ENCODE measurements at regions not wholly inside any gene's neighbourhood (a gene's known extent, or its start where the extent isn't known, plus 50 kb on each side); places are given as distances from the start of the nearest gene placed in this dataset.
"Not testable (repeated sequence)": the region's sequence is repeated elsewhere in the genome, so short reads cannot be mapped to it uniquely, and the experiment has no call there.

GRCh38 chr5:174984863-174985262 lies 260.5 kb downstream of the MSX2 start:
- no peaks in the 10 kb centered on the region for H3K4me1 ChIP-seq
- in situ Hi-C loops (cut with MboI; ENCODE audit: low sequenced_read_pairs): no loop called here
- H3K4me3 ChIP-seq: no peak overlapping the region

GRCh38 chr5:174982485-174982884 lies 258.1 kb downstream of the MSX2 start:
- DNase-seq (ENCODE audit: low spot score in 2 of 2): no peak
- Histone ChIP-seq H3K36me3 (replicated peaks) (no peaks in the 10 kb centered on the region), H3K4me1 (no peaks in the 10 kb centered on the region), H3K4me3 (no peak overlapping the region), H3K27me3 (ENCODE audit: low read depth) (no peaks in the 10 kb centered on the region; the same call in 1 of the 2 replicates), H3K9me3 (no peaks in the 10 kb centered on the region)
- in situ Hi-C loops (cut with MboI; ENCODE audit: low sequenced_read_pairs): no loop called here

More at GRCh38 chr5:174984863-174985262, 260.5 kb downstream of the MSX2 start:
- H3K9me3 ChIP-seq: no peaks in the 10 kb centered on the region
- no peaks in the 10 kb centered on the region; the same call in 1 of the 2 replicates for H3K27me3 ChIP-seq (ENCODE audit: low read depth)
- no peaks in the 10 kb centered on the region for H3K36me3 ChIP-seq (replicated peaks)
- no peak for DNase-seq (ENCODE audit: low spot score in 2 of 2)

- in situ Hi-C loops (cut with MboI; ENCODE audit: low sequenced_read_pairs): no loop called here
- Histone ChIP-seq H3K4me3 (no peak overlapping the region), H3K9me3 (no peaks in the 10 kb centered on the region), H3K36me3 (replicated peaks) (no peaks in the 10 kb centered on the region), H3K27me3 (ENCODE audit: low read depth) (no peaks in the 10 kb centered on the region), H3K4me1 (no peaks in the 10 kb centered on the region)
- DNase-seq (ENCODE audit: low spot score in 2 of 2): no peak
Measured at GRCh38 chr5:174981416-174981815, 257.0 kb downstream of the MSX2 start.

GRCh38 chr5:174980952-174981351 lies 256.6 kb downstream of the MSX2 start:
- H3K36me3 ChIP-seq (replicated peaks): no peaks in the 10 kb centered on the region
- H3K4me1 ChIP-seq: no peaks in the 10 kb centered on the region
- H3K9me3 ChIP-seq: no peaks in the 10 kb centered on the region
- no peak overlapping the region for H3K4me3 ChIP-seq
- DNase-seq (ENCODE audit: low spot score in 2 of 2): no peak
- in situ Hi-C loops (cut with MboI; ENCODE audit: low sequenced_read_pairs): no loop called here
- no peaks in the 10 kb centered on the region for H3K27me3 ChIP-seq (ENCODE audit: low read depth)

GRCh38 chr5:174972291-174972690 lies 247.9 kb downstream of the MSX2 start:
- no peak for DNase-seq (ENCODE audit: low spot score in 2 of 2)
- Histone ChIP-seq H3K9me3 (no peaks in the 10 kb centered on the region), H3K27me3 (ENCODE audit: low read depth) (no peaks in the 10 kb centered on the region), H3K36me3 (replicated peaks) (no peaks in the 10 kb centered on the region), H3K4me1 (no peaks in the 10 kb centered on the region), H3K4me3 (no peak overlapping the region)
- in situ Hi-C loops (cut with MboI; ENCODE audit: low sequenced_read_pairs): no loop called here

- Histone ChIP-seq H3K27me3 (ENCODE audit: low read depth) (no peaks in the 10 kb centered on the region), H3K9me3 (no peaks in the 10 kb centered on the region), H3K36me3 (replicated peaks) (no peaks in the 10 kb centered on the region), H3K4me3 (no peak overlapping the region), H3K4me1 (no peaks in the 10 kb centered on the region)
- no peak for DNase-seq (ENCODE audit: low spot score in 2 of 2)
- in situ Hi-C loops (cut with MboI; ENCODE audit: low sequenced_read_pairs): no loop called here
Measured at GRCh38 chr5:174971210-174971609, 246.8 kb downstream of the MSX2 start.

- Histone ChIP-seq H3K4me3 (no peak overlapping the region), H3K36me3 (replicated peaks) (no peaks in the 10 kb centered on the region), H3K4me1 (no peaks in the 10 kb centered on the region), H3K9me3 (no peaks in the 10 kb centered on the region), H3K27me3 (ENCODE audit: low read depth) (no peaks in the 10 kb centered on the region)
- in situ Hi-C loops (cut with MboI; ENCODE audit: low sequenced_read_pairs): no loop called here
- DNase-seq (ENCODE audit: low spot score in 2 of 2): no peak
Measured at GRCh38 chr5:174970502-174970901, 246.1 kb downstream of the MSX2 start.

- no peak for DNase-seq (ENCODE audit: low spot score in 2 of 2)
- no peaks in the 10 kb centered on the region for H3K27me3 ChIP-seq (ENCODE audit: low read depth)
- no peak overlapping the region for H3K4me3 ChIP-seq
- no peaks in the 10 kb centered on the region for H3K9me3 ChIP-seq
- H3K4me1 ChIP-seq: no peaks in the 10 kb centered on the region
- H3K36me3 ChIP-seq (replicated peaks): no peaks in the 10 kb centered on the region
- in situ Hi-C loops (cut with MboI; ENCODE audit: low sequenced_read_pairs): loop anchor here (10.0 kb wide), 1 partner anchor 491 kb away; the partner anchor contains the start of gene DRD1
Measured at GRCh38 chr5:174953871-174954270, 229.5 kb downstream of the MSX2 start.

GRCh38 chr5:174951151-174951780 lies 226.9 kb downstream of the MSX2 start:
- H3K4me3 ChIP-seq: no peak overlapping the region
- DNase-seq (ENCODE audit: low spot score in 2 of 2): peak; percentile 56 to 65
- in situ Hi-C loops (cut with MboI; ENCODE audit: low sequenced_read_pairs): loop anchor here (10.0 kb wide), 1 partner anchor 494 kb away; the partner anchor contains the start of gene DRD1

GRCh38 chr5:174947548-174947947 lies 223.2 kb downstream of the MSX2 start:
- in situ Hi-C loops (cut with MboI; ENCODE audit: low sequenced_read_pairs): loop anchor here (25.0 kb wide), 1 partner anchor 535 kb away; no protein-coding TSS in a partner anchor
- Histone ChIP-seq H3K9me3 (no peaks in the 10 kb centered on the region), H3K27me3 (ENCODE audit: low read depth) (no peaks in the 10 kb centered on the region), H3K36me3 (replicated peaks) (no peaks in the 10 kb centered on the region), H3K4me3 (no peak overlapping the region), H3K4me1 (no peaks in the 10 kb centered on the region)
- DNase-seq (ENCODE audit: low spot score in 2 of 2): no peak

More at GRCh38 chr5:174951151-174951780, 226.9 kb downstream of the MSX2 start:
- H3K27me3 ChIP-seq (ENCODE audit: low read depth): no peaks in the 10 kb centered on the region
- H3K36me3 ChIP-seq (replicated peaks): no peaks in the 10 kb centered on the region
- no peaks in the 10 kb centered on the region for H3K9me3 ChIP-seq
- H3K4me1 ChIP-seq: no peaks in the 10 kb centered on the region

- Histone ChIP-seq H3K4me1 (no peaks in the 10 kb centered on the region), H3K36me3 (replicated peaks) (no peaks in the 10 kb centered on the region), H3K4me3 (no peak overlapping the region), H3K27me3 (ENCODE audit: low read depth) (no peaks in the 10 kb centered on the region), H3K9me3 (no peaks in the 10 kb centered on the region)
- DNase-seq (ENCODE audit: low spot score in 2 of 2): no peak
- in situ Hi-C loops (cut with MboI; ENCODE audit: low sequenced_read_pairs): loop anchor here (25.0 kb wide), 1 partner anchor 534 kb away; no protein-coding TSS in a partner anchor
Measured at GRCh38 chr5:174945853-174946252, 221.5 kb downstream of the MSX2 start.

- in situ Hi-C loops (cut with MboI; ENCODE audit: low sequenced_read_pairs): loop anchor here (25.0 kb wide), 1 partner anchor 531 kb away; no protein-coding TSS in a partner anchor
- DNase-seq (ENCODE audit: low spot score in 2 of 2): no peak
- Histone ChIP-seq H3K27me3 (ENCODE audit: low read depth) (no peaks in the 10 kb centered on the region), H3K36me3 (replicated peaks) (no peaks in the 10 kb centered on the region), H3K9me3 (no peaks in the 10 kb centered on the region), H3K4me3 (no peak overlapping the region), H3K4me1 (no peaks in the 10 kb centered on the region)
Measured at GRCh38 chr5:174943785-174944184, 219.4 kb downstream of the MSX2 start.

GRCh38 chr5:174943002-174943401 lies 218.6 kb downstream of the MSX2 start:
- not testable (repeated sequence) for H3K36me3 ChIP-seq (replicated peaks); H3K27me3 ChIP-seq (ENCODE audit: low read depth); H3K4me1 ChIP-seq; H3K9me3 ChIP-seq; DNase-seq (ENCODE audit: low spot score in 2 of 2); H3K4me3 ChIP-seq
- in situ Hi-C loops (cut with MboI; ENCODE audit: low sequenced_read_pairs): loop anchor here (25.0 kb wide), 1 partner anchor 531 kb away; no protein-coding TSS in a partner anchor

GRCh38 chr5:174937201-174938123 lies 213.1 kb downstream of the MSX2 start:
- H3K36me3 ChIP-seq (replicated peaks): no peaks in the 10 kb centered on the region
- DNase-seq (ENCODE audit: low spot score in 2 of 2): no peak
- no peaks in the 10 kb centered on the region for H3K4me1 ChIP-seq
- in situ Hi-C loops (cut with MboI; ENCODE audit: low sequenced_read_pairs): loop anchor here (25.0 kb wide), 1 partner anchor 525 kb away; no protein-coding TSS in a partner anchor
- H3K9me3 ChIP-seq: no peaks in the 10 kb centered on the region
- no peak overlapping the region for H3K4me3 ChIP-seq
- no peaks in the 10 kb centered on the region for H3K27me3 ChIP-seq (ENCODE audit: low read depth)

All from HAP-1 (cell line).